PC-9 (cell line): ENCODE measurements at regions not wholly inside any gene's neighbourhood (a gene's known extent, or its start where the extent isn't known, plus 50 kb on each side); places are given as distances from the start of the nearest gene placed in this dataset.

Source experiments
- EZH2 ChIP-seq: fragments of 200-600 bp; sonication (generic); IDR thresholded peaks from 2 replicates; pipeline ENCODE4 v1.8.0; 2017; ENCODE audit warnings: antibody characterized with exemption, low read depth
- TF ChIP-seq, protein P1 (sequence below): fragments of 200-600 bp; sonication (generic); conservative IDR thresholded peaks from 2 replicates; pipeline ENCODE4 v1.6.1; 2017; ENCODE audit warnings: mixed run types, antibody characterized with exemption, mild to moderate bottlenecking, moderate library complexity

DNA sequence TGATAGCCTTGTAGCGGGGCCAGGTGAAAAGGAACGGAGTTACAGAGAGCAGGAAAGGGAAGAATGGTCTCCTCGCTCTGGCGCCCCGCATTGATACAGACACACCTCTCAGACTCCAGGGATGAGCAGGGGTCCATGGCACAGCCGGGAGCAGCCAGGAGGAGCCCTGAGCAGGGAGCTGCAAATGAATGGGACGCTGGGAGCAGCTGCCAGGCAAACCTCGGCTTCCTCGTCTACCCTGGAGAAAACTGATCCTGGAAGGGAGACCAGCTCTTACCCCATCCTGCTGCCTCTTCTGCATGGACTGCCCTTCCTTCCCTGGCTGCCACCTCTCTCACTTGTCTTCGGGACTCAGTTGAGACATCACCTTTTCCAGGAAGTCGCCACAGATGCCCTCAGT is 97.3 kb upstream of the MAFB start:
- TF ChIP-seq, protein P1, sequence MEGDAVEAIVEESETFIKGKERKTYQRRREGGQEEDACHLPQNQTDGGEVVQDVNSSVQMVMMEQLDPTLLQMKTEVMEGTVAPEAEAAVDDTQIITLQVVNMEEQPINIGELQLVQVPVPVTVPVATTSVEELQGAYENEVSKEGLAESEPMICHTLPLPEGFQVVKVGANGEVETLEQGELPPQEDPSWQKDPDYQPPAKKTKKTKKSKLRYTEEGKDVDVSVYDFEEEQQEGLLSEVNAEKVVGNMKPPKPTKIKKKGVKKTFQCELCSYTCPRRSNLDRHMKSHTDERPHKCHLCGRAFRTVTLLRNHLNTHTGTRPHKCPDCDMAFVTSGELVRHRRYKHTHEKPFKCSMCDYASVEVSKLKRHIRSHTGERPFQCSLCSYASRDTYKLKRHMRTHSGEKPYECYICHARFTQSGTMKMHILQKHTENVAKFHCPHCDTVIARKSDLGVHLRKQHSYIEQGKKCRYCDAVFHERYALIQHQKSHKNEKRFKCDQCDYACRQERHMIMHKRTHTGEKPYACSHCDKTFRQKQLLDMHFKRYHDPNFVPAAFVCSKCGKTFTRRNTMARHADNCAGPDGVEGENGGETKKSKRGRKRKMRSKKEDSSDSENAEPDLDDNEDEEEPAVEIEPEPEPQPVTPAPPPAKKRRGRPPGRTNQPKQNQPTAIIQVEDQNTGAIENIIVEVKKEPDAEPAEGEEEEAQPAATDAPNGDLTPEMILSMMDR = no peak
- no peak for TF ChIP-seq EZH2
